Vagina (tissue), 2 donors: ENCODE measurements at regions not wholly inside any gene's neighbourhood (a gene's known extent, or its start where the extent isn't known, plus 50 kb on each side); places are given as distances from the start of the nearest gene placed in this dataset.

Experiments
- DNase-seq, 2 donors: peaks; one replicate each; pipeline ENCODE4 v3.0.0-alpha.2; 2017; ENCODE audit errors: extremely low spot score in 2 of 2
- H3K27ac ChIP-seq: fragments of 200-600 bp; sonication (generic); one replicate; pipeline ENCODE4 v1.5.1; 2019
- H3K27me3 ChIP-seq: fragments of 200-600 bp; sonication (generic); one replicate; pipeline ENCODE4 v1.5.1; 2019
- H3K36me3 ChIP-seq, 2 donors: fragments of 200-600 bp; sonication (generic); one replicate each; pipeline ENCODE4 v1.5.1; 2017 to 2019
- H3K4me1 ChIP-seq: fragments of 200-600 bp; sonication (generic); one replicate; pipeline ENCODE4 v1.5.1; 2019
- H3K4me3 ChIP-seq, 2 donors: fragments of 200-600 bp; sonication (generic); 1 replicate in 1 of 2; 2 replicates in 1 of 2; pipeline ENCODE4 v1.5.1; 2016 to 2019
- H3K9me3 ChIP-seq: fragments of 200-600 bp; sonication (generic); one replicate; pipeline ENCODE4 v1.5.1; 2019
- POLR2A ChIP-seq, 2 donors: fragments of 450-650 bp; IDR thresholded peaks; one replicate each; pipeline ENCODE4 v1.6.1; 2017; ENCODE audit warnings: antibody characterized with exemption in 2 of 2, mild to moderate bottlenecking in 2 of 2, moderate library complexity in 2 of 2
- POLR2AphosphoS5 ChIP-seq, 2 donors: sonication (generic); formaldehyde crosslinking; IDR thresholded peaks; one replicate each; pipeline ENCODE4 v1.9.0; 2017; ENCODE audit warnings: antibody characterized with exemption in 2 of 2, mild to moderate bottlenecking in 2 of 2, low read depth in 1 of 2; ENCODE audit not compliant: insufficient read depth in 1 of 2
- intact Hi-C: fragments of 100-400 bp; cut with DNase I; formaldehyde crosslinking; loops from one replicate; pipeline ENCODE4 v1.15.1; 2023
- TF ChIP-seq, protein P1 (sequence below), 3 experiments: fragments of 450-650 bp in 2 of 3; fragments of 200-600 bp in 1 of 3; sonication (generic) in 1 of 3; IDR thresholded peaks; one replicate each; pipeline ENCODE4 v1.5.1; 2017 to 2019; ENCODE audit warnings: antibody characterized with exemption in 3 of 3, mild to moderate bottlenecking in 2 of 3, moderate library complexity in 2 of 3

DNA sequence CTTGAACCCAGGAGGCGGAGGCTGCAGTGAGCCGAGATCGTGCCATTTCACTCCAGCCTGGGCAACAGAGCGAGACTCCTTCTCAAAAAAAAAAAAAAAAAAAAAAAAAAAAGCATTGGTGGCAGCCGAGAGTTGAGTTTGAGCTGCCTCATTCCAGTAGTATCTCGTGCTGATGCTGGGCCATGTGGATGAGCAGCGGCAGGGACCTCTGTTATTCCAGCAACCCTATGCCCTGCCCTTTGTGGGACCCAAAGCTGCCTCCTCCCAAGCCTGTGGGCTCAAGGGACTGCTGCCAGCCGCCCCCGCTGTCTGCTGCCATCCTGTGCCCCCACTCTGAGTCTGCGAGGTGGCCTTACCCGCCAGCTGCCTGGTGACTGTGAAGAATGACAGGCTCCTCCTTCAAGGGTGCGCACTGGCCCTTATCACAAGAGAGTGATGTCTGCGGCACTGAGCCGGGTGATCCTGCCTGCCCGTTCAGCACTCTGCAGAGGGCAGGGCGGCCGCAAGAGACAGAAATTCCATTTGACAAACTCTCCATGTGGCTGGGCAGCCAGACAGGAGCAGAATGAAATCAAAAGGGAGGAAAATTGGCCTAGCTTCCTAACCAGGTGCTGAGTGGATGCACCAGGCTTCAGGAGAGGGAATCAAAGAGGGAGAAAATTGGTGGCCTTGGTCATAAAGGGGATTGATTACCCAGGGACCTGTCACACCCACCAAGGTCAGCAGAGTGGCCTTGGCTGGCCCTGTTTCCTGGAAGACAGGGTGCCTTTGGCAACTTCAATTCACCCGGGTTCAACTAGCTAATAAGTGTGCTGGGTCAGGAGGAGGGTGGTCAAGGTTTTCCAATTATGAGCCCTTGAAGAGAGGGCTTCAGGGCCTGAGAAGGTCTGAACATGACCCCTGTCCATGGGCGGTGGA lies 65.3 kb upstream of the ZMIZ1 start:
- Histone ChIP-seq H3K27ac (no peak overlapping the region), H3K4me3 (no peak overlapping the region), H3K9me3 (no peaks in the 10 kb centered on the region), H3K36me3 (no peaks in the 10 kb centered on the region), H3K27me3 (no peaks in the 10 kb centered on the region), H3K4me1 (peaks cover 18% of the 10 kb centered on the region)
- DNase-seq, result no peak
- TF ChIP-seq POLR2AphosphoS5 (IDR thresholded peaks at IDR 0.05; ENCODE audit: insufficient read depth in 1 of 2, low read depth in 1 of 2) (no peak), POLR2A (IDR thresholded peaks at IDR 0.05) (no peak)
- TF ChIP-seq, protein P1, sequence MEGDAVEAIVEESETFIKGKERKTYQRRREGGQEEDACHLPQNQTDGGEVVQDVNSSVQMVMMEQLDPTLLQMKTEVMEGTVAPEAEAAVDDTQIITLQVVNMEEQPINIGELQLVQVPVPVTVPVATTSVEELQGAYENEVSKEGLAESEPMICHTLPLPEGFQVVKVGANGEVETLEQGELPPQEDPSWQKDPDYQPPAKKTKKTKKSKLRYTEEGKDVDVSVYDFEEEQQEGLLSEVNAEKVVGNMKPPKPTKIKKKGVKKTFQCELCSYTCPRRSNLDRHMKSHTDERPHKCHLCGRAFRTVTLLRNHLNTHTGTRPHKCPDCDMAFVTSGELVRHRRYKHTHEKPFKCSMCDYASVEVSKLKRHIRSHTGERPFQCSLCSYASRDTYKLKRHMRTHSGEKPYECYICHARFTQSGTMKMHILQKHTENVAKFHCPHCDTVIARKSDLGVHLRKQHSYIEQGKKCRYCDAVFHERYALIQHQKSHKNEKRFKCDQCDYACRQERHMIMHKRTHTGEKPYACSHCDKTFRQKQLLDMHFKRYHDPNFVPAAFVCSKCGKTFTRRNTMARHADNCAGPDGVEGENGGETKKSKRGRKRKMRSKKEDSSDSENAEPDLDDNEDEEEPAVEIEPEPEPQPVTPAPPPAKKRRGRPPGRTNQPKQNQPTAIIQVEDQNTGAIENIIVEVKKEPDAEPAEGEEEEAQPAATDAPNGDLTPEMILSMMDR (IDR thresholded peaks at IDR 0.05), result no peak
- intact Hi-C loops, result no loop called here

GRCh38 chr10:79004311-79004710 lies 64.5 kb upstream of the ZMIZ1 start:
- H3K4me3 ChIP-seq, result no peak overlapping the region
- H3K9me3 ChIP-seq, result no peaks in the 10 kb centered on the region
- H3K36me3 ChIP-seq, result no peaks in the 10 kb centered on the region
- H3K27me3 ChIP-seq, result no peaks in the 10 kb centered on the region
- DNase-seq, result no peak
- peaks cover 18% of the 10 kb centered on the region for H3K4me1 ChIP-seq
- intact Hi-C loops, result no loop called here
- H3K27ac ChIP-seq, result no peak overlapping the region
- TF ChIP-seq, protein P1 (IDR thresholded peaks at IDR 0.05), result no peak
- TF ChIP-seq POLR2A (IDR thresholded peaks at IDR 0.05) (no peak), POLR2AphosphoS5 (IDR thresholded peaks at IDR 0.05; ENCODE audit: insufficient read depth in 1 of 2, low read depth in 1 of 2) (peak in 1 of 2 donors; percentile 7)

- Histone ChIP-seq H3K27me3 (no peaks in the 10 kb centered on the region), H3K4me3 (no peak overlapping the region), H3K9me3 (no peaks in the 10 kb centered on the region), H3K4me1 (peaks cover 18% of the 10 kb centered on the region), H3K36me3 (no peaks in the 10 kb centered on the region), H3K27ac (no peak overlapping the region)
- TF ChIP-seq, protein P1 (IDR thresholded peaks at IDR 0.05), result no peak
- TF ChIP-seq POLR2A (IDR thresholded peaks at IDR 0.05) (no peak), POLR2AphosphoS5 (IDR thresholded peaks at IDR 0.05; ENCODE audit: insufficient read depth in 1 of 2, low read depth in 1 of 2) (no peak)
- intact Hi-C loops, result no loop called here
- no peak for DNase-seq
Observed at GRCh38 chr10:79005126-79005810, 63.5 kb upstream of the ZMIZ1 start.

DNA sequence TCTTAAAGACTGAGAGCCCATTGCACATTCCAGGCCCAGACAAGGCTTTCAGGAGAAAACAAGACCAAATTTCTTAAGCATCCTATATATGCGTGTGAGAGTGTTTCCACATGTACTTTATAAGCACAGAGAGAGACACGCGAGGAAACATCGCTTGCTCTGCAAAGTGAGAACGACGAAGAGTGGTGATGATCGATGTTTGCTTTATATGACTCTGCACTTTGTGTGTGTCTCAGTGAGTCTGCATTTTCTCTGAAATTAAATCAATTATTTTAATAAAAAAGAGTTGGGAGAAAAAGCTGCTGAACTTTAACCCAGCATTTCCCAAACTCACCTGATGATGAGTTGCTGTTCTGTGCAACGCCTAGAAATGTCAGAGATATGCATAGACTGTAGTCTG lies 61.7 kb upstream of the ZMIZ1 start:
- Histone ChIP-seq H3K4me3 (no peak overlapping the region), H3K27ac (peak overlapping the region; percentile 42), H3K4me1 (peaks cover 18% of the 10 kb centered on the region), H3K27me3 (no peaks in the 10 kb centered on the region), H3K9me3 (no peaks in the 10 kb centered on the region), H3K36me3 (no peaks in the 10 kb centered on the region)
- TF ChIP-seq POLR2A (IDR thresholded peaks at IDR 0.05) (no peak), POLR2AphosphoS5 (IDR thresholded peaks at IDR 0.05; ENCODE audit: insufficient read depth in 1 of 2, low read depth in 1 of 2) (no peak)
- TF ChIP-seq, protein P1 (IDR thresholded peaks at IDR 0.05), result no peak
- intact Hi-C loops, result no loop called here
- no peak for DNase-seq
